HepG2 (cell line): ENCODE measurements at regions not wholly inside any gene's neighbourhood (a gene's known extent, or its start where the extent isn't known, plus 50 kb on each side); places are given as distances from the start of the nearest gene placed in this dataset.

Experiments used
- ATF2 ChIP-seq: sonication (generic); formaldehyde crosslinking; IDR thresholded peaks from 2 replicates; pipeline ENCODE4 v1.4.0; 2020; ENCODE audit warnings: missing genetic modification reagents
- CTCF ChIP-seq: sonication (generic); formaldehyde crosslinking; IDR thresholded peaks from 2 replicates; pipeline ENCODE4 v1.5.0; 2020; ENCODE audit warnings: mild to moderate bottlenecking, missing genetic modification reagents, moderate library complexity
- POLR2A ChIP-seq, 2 experiments: IDR thresholded peaks; 2 replicates each; pipeline ENCODE4 v1.6.1; 2011; ENCODE audit warnings: low read depth in 2 of 2, low read length in 2 of 2, mild to moderate bottlenecking in 1 of 2, moderate library complexity in 1 of 2; ENCODE audit not compliant: insufficient read depth in 1 of 2
- RARA ChIP-seq: IDR thresholded peaks from 2 replicates; pipeline ENCODE4 v1.6.1; 2016; ENCODE audit warnings: missing genetic modification reagents, missing compliant biosample characterization
- ZNF274 ChIP-seq: sonication (generic); formaldehyde crosslinking; IDR thresholded peaks from 2 replicates; pipeline ENCODE4 v1.5.1; 2020; ENCODE audit warnings: mild to moderate bottlenecking, missing genetic modification reagents
- ZNF441 ChIP-seq: sonication (generic); formaldehyde crosslinking; IDR thresholded peaks from 2 replicates; pipeline ENCODE4 v1.7.0; 2021; ENCODE audit warnings: missing genetic modification reagents, borderline replicate concordance
- TF ChIP-seq, protein P1 (sequence below): sonication (generic); formaldehyde crosslinking; IDR thresholded peaks from 2 replicates; pipeline ENCODE4 v1.9.0; 2021; ENCODE audit warnings: missing genetic modification reagents, borderline replicate concordance

DNA sequence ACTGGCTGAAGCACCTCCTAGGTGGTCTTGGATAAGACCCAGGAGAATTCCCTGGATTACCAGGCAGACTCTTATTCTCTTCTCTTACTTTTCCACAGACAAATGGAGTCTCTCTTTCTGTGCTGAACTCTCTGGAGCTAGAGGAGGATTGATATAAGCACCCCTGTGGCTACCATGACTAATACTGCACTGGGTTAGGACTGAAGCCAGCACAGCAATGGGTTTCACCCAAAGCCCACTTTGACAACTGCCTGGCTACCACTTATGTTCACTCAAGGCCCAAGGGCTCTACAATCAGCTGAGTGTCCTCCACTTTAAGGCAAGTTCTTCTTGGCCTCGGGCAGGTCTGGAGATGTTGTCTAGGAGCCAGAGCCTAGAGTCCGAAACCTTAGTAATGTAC is 225.5 kb downstream of the DIPK2A start:
- TF ChIP-seq POLR2A (IDR thresholded peaks at IDR 0.05; ENCODE audit: insufficient read depth in 1 of 2, low read depth in 2 of 2, low read length in 2 of 2) (no peak), ATF2 (no peak), CTCF (no peak), RARA (CRISPR knock-in tag) (no peak), ZNF274 (CRISPR knock-in tag) (no peak), ZNF441 (no peak)
- TF ChIP-seq, protein P1, sequence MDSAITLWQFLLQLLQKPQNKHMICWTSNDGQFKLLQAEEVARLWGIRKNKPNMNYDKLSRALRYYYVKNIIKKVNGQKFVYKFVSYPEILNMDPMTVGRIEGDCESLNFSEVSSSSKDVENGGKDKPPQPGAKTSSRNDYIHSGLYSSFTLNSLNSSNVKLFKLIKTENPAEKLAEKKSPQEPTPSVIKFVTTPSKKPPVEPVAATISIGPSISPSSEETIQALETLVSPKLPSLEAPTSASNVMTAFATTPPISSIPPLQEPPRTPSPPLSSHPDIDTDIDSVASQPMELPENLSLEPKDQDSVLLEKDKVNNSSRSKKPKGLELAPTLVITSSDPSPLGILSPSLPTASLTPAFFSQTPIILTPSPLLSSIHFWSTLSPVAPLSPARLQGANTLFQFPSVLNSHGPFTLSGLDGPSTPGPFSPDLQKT (CRISPR knock-in tag): no peak
